Testis (tissue), 2 donors: ENCODE measurements at regions not wholly inside any gene's neighbourhood (a gene's known extent, or its start where the extent isn't known, plus 50 kb on each side); places are given as distances from the start of the nearest gene placed in this dataset.

Experiments used
- DNase-seq: peaks from one replicate; pipeline ENCODE4 v3.0.0-alpha.2; 2019
- H3K27ac ChIP-seq, 2 donors: fragments of 200-600 bp; sonication (generic); one replicate each; pipeline ENCODE4 v1.5.1; 2019
- H3K27me3 ChIP-seq: fragments of 200-600 bp; sonication (generic); one replicate; pipeline ENCODE4 v1.5.1; 2019
- H3K36me3 ChIP-seq: fragments of 200-600 bp; sonication (generic); one replicate; pipeline ENCODE4 v1.5.1; 2017; ENCODE audit warnings: low read depth; ENCODE audit errors: missing control alignments
- H3K4me1 ChIP-seq: fragments of 200-600 bp; sonication (generic); one replicate; pipeline ENCODE4 v1.5.1; 2019
- H3K4me3 ChIP-seq, 2 donors: fragments of 200-600 bp; sonication (generic); one replicate each; pipeline ENCODE4 v1.5.1; 2017 to 2019
- H3K9me3 ChIP-seq: fragments of 200-600 bp; sonication (generic); one replicate; pipeline ENCODE4 v1.5.1; 2017
- POLR2A ChIP-seq: fragments of 450-650 bp; IDR thresholded peaks from one replicate; pipeline ENCODE4 v1.6.1; 2017; ENCODE audit warnings: antibody characterized with exemption, mild to moderate bottlenecking, moderate library complexity
- WGBS, 2 donors: methylation state at CpG; one replicate each; pipeline ENCODE4 v1.1.5; 2018; 5-methylcytosine and 5-hydroxymethylcytosine counted together
- intact Hi-C: fragments of 100-400 bp; cut with DNase I; formaldehyde crosslinking; loops from one replicate; pipeline ENCODE4 v1.15.1; 2023; ENCODE audit warnings: low total_unique reads
- TF ChIP-seq, protein P1 (sequence below), 3 experiments: fragments of 450-650 bp in 2 of 3; fragments of 200-600 bp in 1 of 3; sonication (generic) in 1 of 3; IDR thresholded peaks; one replicate each; pipeline ENCODE4 v1.5.1; 2016 to 2019; ENCODE audit warnings: antibody characterized with exemption in 3 of 3, mild to moderate bottlenecking in 2 of 3, moderate library complexity in 1 of 3

DNA sequence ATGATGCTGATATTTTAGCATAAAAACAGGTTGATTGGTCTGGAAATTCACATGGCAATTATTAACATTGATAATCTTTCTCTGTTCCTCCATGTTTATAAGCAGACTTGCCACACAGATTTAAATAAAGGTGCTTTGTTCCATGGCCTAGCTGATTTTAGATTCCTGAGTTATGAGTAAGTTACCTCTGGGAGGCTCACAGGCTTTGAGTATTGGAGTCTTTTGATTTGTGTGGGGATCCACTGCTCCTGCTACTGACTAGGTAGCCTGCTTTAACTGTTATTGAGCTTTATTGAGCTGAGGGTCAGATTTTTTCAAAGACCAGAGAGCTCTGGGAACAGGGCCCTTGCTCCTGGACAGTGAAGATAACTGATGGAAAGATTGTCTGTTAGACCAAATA lies 166.1 kb downstream of the ANKRD30B start:
- Histone ChIP-seq H3K27ac (no peak overlapping the region), H3K4me1 (no peaks in the 10 kb centered on the region), H3K4me3 (no peak overlapping the region), H3K27me3 (no peaks in the 10 kb centered on the region), H3K36me3 (no peaks in the 10 kb centered on the region), H3K9me3 (no peaks in the 10 kb centered on the region)
- TF ChIP-seq, protein P1, sequence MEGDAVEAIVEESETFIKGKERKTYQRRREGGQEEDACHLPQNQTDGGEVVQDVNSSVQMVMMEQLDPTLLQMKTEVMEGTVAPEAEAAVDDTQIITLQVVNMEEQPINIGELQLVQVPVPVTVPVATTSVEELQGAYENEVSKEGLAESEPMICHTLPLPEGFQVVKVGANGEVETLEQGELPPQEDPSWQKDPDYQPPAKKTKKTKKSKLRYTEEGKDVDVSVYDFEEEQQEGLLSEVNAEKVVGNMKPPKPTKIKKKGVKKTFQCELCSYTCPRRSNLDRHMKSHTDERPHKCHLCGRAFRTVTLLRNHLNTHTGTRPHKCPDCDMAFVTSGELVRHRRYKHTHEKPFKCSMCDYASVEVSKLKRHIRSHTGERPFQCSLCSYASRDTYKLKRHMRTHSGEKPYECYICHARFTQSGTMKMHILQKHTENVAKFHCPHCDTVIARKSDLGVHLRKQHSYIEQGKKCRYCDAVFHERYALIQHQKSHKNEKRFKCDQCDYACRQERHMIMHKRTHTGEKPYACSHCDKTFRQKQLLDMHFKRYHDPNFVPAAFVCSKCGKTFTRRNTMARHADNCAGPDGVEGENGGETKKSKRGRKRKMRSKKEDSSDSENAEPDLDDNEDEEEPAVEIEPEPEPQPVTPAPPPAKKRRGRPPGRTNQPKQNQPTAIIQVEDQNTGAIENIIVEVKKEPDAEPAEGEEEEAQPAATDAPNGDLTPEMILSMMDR (IDR thresholded peaks at IDR 0.05), result no peak
- no peak for TF ChIP-seq POLR2A
- no peak for DNase-seq
- intact Hi-C loops, result no loop called here

DNA sequence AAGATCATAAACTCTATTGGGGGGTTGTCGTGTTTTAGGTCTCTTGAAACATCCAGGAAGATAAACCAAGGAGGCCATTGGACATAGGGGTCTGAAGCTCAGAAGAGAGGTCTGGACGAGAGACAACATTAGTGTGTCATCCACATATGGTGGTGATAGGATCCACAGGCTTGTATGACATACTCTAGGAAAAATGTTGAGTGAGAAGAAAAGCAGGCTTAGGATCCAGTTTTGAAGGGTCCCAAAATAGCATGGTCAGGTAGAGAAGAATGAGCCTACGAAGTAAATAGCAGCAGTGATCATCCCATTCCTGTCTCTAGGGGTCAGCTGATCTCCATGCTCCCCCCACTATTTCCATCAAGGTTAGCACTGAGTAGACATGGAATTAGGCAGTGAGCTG lies 166.8 kb downstream of the ANKRD30B start:
- no peak for DNase-seq
- no peaks in the 10 kb centered on the region for H3K4me1 ChIP-seq
- intact Hi-C loops, result no loop called here
- no peak for TF ChIP-seq POLR2A
- TF ChIP-seq, protein P1 (IDR thresholded peaks at IDR 0.05), result no peak
- H3K36me3 ChIP-seq, result no peaks in the 10 kb centered on the region
- H3K9me3 ChIP-seq, result no peaks in the 10 kb centered on the region
- 80 to 84% methylated on average over 3 of the region's 3 CpGs for WGBS, 2 donors
- no peaks in the 10 kb centered on the region for H3K27me3 ChIP-seq
- no peak overlapping the region for H3K4me3 ChIP-seq
- H3K27ac ChIP-seq, result no peak overlapping the region

DNA sequence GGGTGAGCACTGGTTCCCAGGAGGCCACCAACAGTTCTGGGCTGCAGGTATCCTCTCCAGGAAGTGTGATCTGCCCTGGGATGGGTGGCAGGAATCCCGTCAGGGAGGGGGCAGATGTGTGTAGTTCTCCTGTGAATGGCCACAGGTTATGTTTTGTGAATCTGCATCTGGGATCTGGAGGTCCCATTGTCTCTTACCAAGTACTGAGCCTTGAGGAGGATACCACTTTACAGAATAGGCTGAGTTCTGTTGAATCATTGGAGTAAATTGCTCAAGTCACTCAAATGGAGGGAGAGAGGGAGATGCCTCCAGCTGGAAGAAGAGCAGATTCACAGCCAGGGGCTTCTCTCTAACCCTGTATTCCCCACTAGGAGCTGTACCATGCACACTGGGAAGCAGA lies 168.2 kb downstream of the ANKRD30B start:
- DNase-seq, result no peak
- Histone ChIP-seq H3K27me3 (no peaks in the 10 kb centered on the region), H3K4me1 (no peaks in the 10 kb centered on the region), H3K27ac (no peak overlapping the region), H3K4me3 (no peak overlapping the region), H3K36me3 (no peaks in the 10 kb centered on the region), H3K9me3 (no peaks in the 10 kb centered on the region)
- WGBS, 2 donors, result 80 to 92% methylated on average over 1 of the region's 1 CpG
- intact Hi-C loops, result no loop called here
- TF ChIP-seq, protein P1 (IDR thresholded peaks at IDR 0.05), result no peak
- no peak for TF ChIP-seq POLR2A

DNA sequence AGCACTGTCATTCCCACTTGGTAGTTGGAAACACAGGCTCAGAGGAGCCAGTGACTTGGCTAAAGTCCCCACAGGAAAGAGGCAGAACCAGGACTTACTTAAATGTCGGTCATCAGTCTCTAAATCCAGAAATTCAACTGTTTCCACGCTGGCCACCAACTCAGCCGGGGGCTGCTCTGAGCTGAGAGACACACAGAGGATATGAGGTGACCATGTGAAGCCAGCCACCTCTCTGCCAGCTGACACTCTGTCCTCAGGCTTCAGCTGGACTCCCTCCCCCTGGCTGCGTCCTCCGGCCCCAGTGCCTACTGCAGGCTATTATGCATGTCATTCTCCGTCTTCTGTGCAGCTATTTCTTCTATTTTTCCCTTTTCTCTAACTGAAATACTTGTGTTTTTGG lies 168.9 kb downstream of the ANKRD30B start:
- no peak for TF ChIP-seq POLR2A
- TF ChIP-seq, protein P1 (IDR thresholded peaks at IDR 0.05), result no peak
- Histone ChIP-seq H3K4me3 (no peak overlapping the region), H3K4me1 (no peaks in the 10 kb centered on the region), H3K9me3 (no peaks in the 10 kb centered on the region), H3K27ac (no peak overlapping the region), H3K36me3 (no peaks in the 10 kb centered on the region), H3K27me3 (no peaks in the 10 kb centered on the region)
- no peak for DNase-seq
- intact Hi-C loops, result no loop called here
- 89 to 90% methylated on average over 6 of the region's 6 CpGs for WGBS, 2 donors

DNA sequence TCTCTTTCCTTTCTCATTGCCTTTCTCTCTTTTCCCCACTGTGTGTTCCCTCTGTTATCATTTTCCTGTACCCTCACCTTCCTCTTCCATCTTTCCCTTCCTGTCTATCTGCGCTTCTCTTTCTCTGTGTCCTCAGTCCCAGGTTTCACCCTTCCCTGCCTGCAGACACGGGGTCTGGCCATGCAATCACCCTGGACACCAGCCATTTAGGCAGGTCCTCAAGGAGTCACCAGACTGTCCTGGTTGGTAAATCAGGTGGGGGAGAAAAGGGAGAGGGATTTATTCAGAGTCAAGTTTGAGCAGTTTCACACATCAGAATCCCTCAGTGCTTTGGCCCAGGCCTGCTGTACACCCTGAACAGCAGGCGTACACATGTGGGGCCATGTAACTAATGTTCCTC lies 169.3 kb downstream of the ANKRD30B start:
- WGBS, 2 donors, result 81 to 83% methylated on average over 3 of the region's 3 CpGs
- intact Hi-C loops, result no loop called here
- DNase-seq, result no peak
- Histone ChIP-seq H3K9me3 (no peaks in the 10 kb centered on the region), H3K27me3 (no peaks in the 10 kb centered on the region), H3K4me3 (no peak overlapping the region), H3K27ac (no peak overlapping the region), H3K36me3 (no peaks in the 10 kb centered on the region), H3K4me1 (no peaks in the 10 kb centered on the region)
- TF ChIP-seq, protein P1 (IDR thresholded peaks at IDR 0.05), result no peak
- TF ChIP-seq POLR2A, result no peak
